Neural cell (in vitro differentiated cells): ENCODE measurements at regions not wholly inside any gene's neighbourhood (a gene's known extent, or its start where the extent isn't known, plus 50 kb on each side); places are given as distances from the start of the nearest gene placed in this dataset.

Source experiments
- H2AFZ ChIP-seq: fragments of 200-600, 300-800 bp; sonication (generic), shearing (Covaris generic); 2 replicates; pipeline ENCODE4 v1.6.0; 2014; ENCODE audit warnings: low read depth, mild to moderate bottlenecking, antibody characterized with exemption, low read length, moderate library complexity
- H3F3A ChIP-seq: fragments of 200-600 bp; shearing (Covaris generic); 2 replicates; pipeline ENCODE4 v1.6.1; 2016; ENCODE audit warnings: mild to moderate bottlenecking, moderate library complexity, mixed read lengths, antibody characterized with exemption, low read length; ENCODE audit not compliant: insufficient read depth, poor library complexity, severe bottlenecking
- H3K27ac ChIP-seq: fragments of 200-600, 300-800 bp; sonication (generic), shearing (Covaris generic); 2 replicates; pipeline ENCODE4 v1.5.1; 2014; ENCODE audit warnings: mild to moderate bottlenecking, low read length, moderate library complexity
- H3K27me3 ChIP-seq: fragments of 300-800, 200-600 bp; sonication (generic), shearing (Covaris generic); 2 replicates; pipeline ENCODE4 v1.6.0; 2014; ENCODE audit warnings: mild to moderate bottlenecking, low read depth, low read length, moderate library complexity; ENCODE audit not compliant: insufficient read depth
- H3K36me3 ChIP-seq: fragments of 300-800, 200-600 bp; sonication (generic), shearing (Covaris generic); 2 replicates; pipeline ENCODE4 v1.5.1; 2014; ENCODE audit warnings: mild to moderate bottlenecking, antibody characterized with exemption, low read length, moderate library complexity; ENCODE audit not compliant: insufficient read depth
- H3K4me2 ChIP-seq: fragments of 300-800, 200-600 bp; sonication (generic), shearing (Covaris generic); 2 replicates; pipeline ENCODE4 v1.6.0; 2014; ENCODE audit warnings: mild to moderate bottlenecking, low read length
- H3K4me3 ChIP-seq: fragments of 300-800, 200-600 bp; sonication (generic), shearing (Covaris generic); 2 replicates; pipeline ENCODE4 v1.5.1; 2014; ENCODE audit warnings: mild to moderate bottlenecking, low read length, moderate library complexity
- H3K79me2 ChIP-seq: fragments of 200-600 bp; shearing (Covaris generic); replicated peaks from 2 replicates; pipeline ENCODE4 v1.6.0; 2014; ENCODE audit warnings: mild to moderate bottlenecking, low read length, moderate library complexity; ENCODE audit not compliant: insufficient read depth
- H3K9ac ChIP-seq: fragments of 300-800, 200-600 bp; sonication (generic), shearing (Covaris generic); 2 replicates; pipeline ENCODE4 v1.6.1; 2016; ENCODE audit warnings: mild to moderate bottlenecking, low read length, mixed read lengths
- H3K9me2 ChIP-seq: fragments of 200-600 bp; shearing (Covaris generic); 2 replicates; pipeline ENCODE4 v1.6.1; 2016; ENCODE audit warnings: mild to moderate bottlenecking, low read length, mixed read lengths; ENCODE audit not compliant: insufficient read depth
- H3K9me3 ChIP-seq: fragments of 200-600, 300-800 bp; sonication (generic), shearing (Covaris generic); 2 replicates; pipeline ENCODE4 v1.6.1; 2016; ENCODE audit warnings: mild to moderate bottlenecking, mixed run types, low read length, moderate library complexity, mixed read lengths
- H4K20me1 ChIP-seq: fragments of 200-600 bp; shearing (Covaris generic); 2 replicates; pipeline ENCODE4 v1.6.1; 2016; ENCODE audit warnings: mild to moderate bottlenecking, mixed run types; ENCODE audit not compliant: insufficient read depth
- EP300 ChIP-seq: fragments of 450-650 bp; conservative IDR thresholded peaks from 2 replicates; pipeline ENCODE4 v1.6.1; 2014; ENCODE audit warnings: antibody characterized with exemption, mild to moderate bottlenecking, moderate library complexity; ENCODE audit not compliant: poor library complexity, severe bottlenecking
- EZH2 ChIP-seq: fragments of 200-600, 300-800 bp; shearing (Covaris generic), sonication (generic); IDR thresholded peaks from 2 replicates; pipeline ENCODE4 v1.6.1; 2014; ENCODE audit warnings: antibody characterized with exemption, low read length, borderline replicate concordance, mild to moderate bottlenecking; ENCODE audit not compliant: insufficient read depth, poor library complexity, severe bottlenecking
- MXI1 ChIP-seq: fragments of 450-650 bp; conservative IDR thresholded peaks from 2 replicates; pipeline ENCODE4 v1.6.1; 2014; ENCODE audit warnings: antibody characterized with exemption, mild to moderate bottlenecking; ENCODE audit not compliant: poor library complexity, severe bottlenecking
- POLR2AphosphoS5 ChIP-seq: IDR thresholded peaks from 2 replicates; pipeline ENCODE4 v1.6.1; 2012
- RAD21 ChIP-seq: fragments of 450-650 bp; conservative IDR thresholded peaks from 2 replicates; pipeline ENCODE4 v1.6.1; 2014; ENCODE audit warnings: antibody characterized with exemption, mild to moderate bottlenecking, moderate library complexity
- SMC3 ChIP-seq: fragments of 450-650 bp; conservative IDR thresholded peaks from 2 replicates; pipeline ENCODE4 v1.6.1; 2014; ENCODE audit warnings: antibody characterized with exemption, mild to moderate bottlenecking, moderate library complexity; ENCODE audit not compliant: poor library complexity
- TAF1 ChIP-seq: IDR thresholded peaks from 2 replicates; pipeline ENCODE4 v1.6.1; 2012; ENCODE audit warnings: low read depth
- TF ChIP-seq, protein P1 (sequence below): IDR thresholded peaks from 2 replicates; pipeline ENCODE4 v1.6.1; 2012; ENCODE audit warnings: borderline replicate concordance
- TF ChIP-seq, protein P2 (sequence below): fragments of 450-650 bp; IDR thresholded peaks from 2 replicates; pipeline ENCODE4 v1.5.1; 2014; ENCODE audit warnings: antibody characterized with exemption, mild to moderate bottlenecking, moderate library complexity; ENCODE audit not compliant: poor library complexity, severe bottlenecking

DNA sequence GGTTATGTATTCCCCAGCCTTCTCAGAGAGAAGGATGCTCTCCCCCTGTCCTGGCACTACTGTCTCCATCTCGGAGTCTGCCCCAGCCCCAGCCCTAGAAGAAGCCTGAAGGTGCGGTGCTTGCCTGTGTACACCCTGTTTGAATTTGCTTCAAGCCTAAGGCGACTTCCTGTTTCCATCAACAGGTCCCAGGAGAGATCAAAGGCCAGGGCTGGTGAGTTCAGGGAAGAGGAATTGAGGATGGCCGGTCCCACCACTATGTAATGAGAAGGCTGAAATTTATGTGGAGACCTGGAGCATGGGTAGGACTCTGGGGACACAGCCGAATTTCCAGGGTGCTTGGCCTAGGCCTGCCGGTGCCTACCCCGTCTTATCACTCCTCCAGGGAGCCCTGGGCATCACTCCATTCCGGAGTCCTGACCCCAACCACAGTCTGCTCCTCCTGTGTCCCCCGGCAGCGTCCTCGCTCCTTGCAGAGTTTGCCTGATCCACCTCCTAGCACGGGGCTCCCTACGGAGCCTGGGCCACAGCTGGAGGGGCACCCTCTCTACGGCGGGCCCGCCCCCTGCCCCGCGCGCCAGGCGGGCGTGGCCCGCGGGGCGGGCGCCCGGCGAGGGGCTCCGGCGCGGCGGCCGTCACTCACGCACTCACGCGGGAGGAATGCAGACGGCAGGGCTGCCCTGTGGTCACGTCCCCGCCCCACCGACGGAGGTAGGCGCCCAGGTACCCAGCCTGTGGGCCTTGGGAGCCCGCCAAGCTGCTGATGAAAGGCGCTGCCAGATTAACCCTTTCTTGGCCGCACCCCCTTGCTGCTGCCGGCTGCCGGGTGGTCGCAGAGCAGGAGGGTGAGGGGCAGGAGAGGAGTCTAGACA, 53.8 kb upstream of the TAC4 start:
- H4K20me1 ChIP-seq: no peaks in the 10 kb centered on the region
- no peaks in the 10 kb centered on the region for H3K36me3 ChIP-seq
- TF ChIP-seq EP300: no peak
- TF ChIP-seq EZH2: no peak
- H3F3A ChIP-seq: no peaks in the 10 kb centered on the region
- H3K27ac ChIP-seq: no peak overlapping the region
- H3K9me3 ChIP-seq: no peaks in the 10 kb centered on the region
- H3K27me3 ChIP-seq: peaks cover 26% of the 10 kb centered on the region
- H3K9ac ChIP-seq: no peak overlapping the region
- H3K79me2 ChIP-seq: no peaks in the 10 kb centered on the region
- H2AFZ ChIP-seq: no peak overlapping the region
- no peak overlapping the region for H3K4me2 ChIP-seq
- no peaks in the 10 kb centered on the region for H3K9me2 ChIP-seq
- no peak overlapping the region for H3K4me3 ChIP-seq

DNA sequence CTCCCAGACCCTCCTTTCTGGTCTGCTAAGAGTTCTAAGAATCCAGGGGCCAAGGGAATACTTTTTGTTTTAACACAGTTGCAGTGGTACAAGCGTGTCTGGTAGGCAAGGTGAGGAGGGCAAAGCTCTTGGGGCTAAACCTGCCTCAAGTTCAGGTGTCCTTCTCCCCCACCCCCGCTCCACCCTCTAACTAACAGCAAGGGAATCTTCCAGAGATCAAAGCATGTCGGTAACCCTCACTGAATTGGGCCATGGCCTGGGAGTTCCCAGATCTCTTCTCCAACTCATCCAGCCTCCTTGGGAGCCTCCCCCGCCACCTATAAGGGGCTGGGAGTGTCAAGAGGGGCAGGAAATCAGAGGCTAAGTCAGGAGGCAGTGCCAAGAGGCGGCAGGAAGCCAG, 55.7 kb upstream of the TAC4 start:
- Histone ChIP-seq H2AFZ (no peak overlapping the region), H3K27me3 (peaks cover 29% of the 10 kb centered on the region), H3K79me2 (no peaks in the 10 kb centered on the region), H3K9me2 (no peaks in the 10 kb centered on the region), H3K9me3 (no peaks in the 10 kb centered on the region), H3K4me2 (no peak overlapping the region), H3K27ac (no peak overlapping the region), H3K36me3 (no peaks in the 10 kb centered on the region), H4K20me1 (no peaks in the 10 kb centered on the region), H3F3A (no peaks in the 10 kb centered on the region), H3K9ac (no peak overlapping the region), H3K4me3 (no peak overlapping the region)
- TF ChIP-seq RAD21: no peak
- TF ChIP-seq EP300: no peak
- TF ChIP-seq MXI1: no peak
- no peak for TF ChIP-seq TAF1
- TF ChIP-seq EZH2: no peak

DNA sequence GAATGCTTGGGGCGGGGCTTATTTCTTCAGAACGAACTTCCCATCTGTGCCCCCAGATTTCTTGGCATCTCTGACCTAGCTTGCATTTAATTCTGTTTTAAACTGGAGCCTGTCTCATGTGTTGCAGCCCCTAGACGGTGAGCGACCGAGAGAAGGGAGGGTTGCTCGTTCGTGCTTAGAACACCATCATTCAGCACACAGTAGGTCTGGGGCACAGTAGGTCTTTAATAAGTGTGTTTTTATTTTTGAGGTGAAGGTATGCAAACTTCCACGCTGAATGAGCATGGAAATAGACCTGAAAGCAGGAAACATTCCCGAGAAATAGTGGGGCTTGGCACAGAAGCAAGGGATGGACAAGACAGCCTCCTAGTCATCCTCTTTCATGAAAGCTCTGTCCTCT, 57.0 kb upstream of the TAC4 start:
- Histone ChIP-seq H3F3A (no peaks in the 10 kb centered on the region), H3K36me3 (no peaks in the 10 kb centered on the region), H3K79me2 (no peaks in the 10 kb centered on the region), H3K4me2 (no peak overlapping the region), H3K9me2 (no peaks in the 10 kb centered on the region), H3K9ac (no peak overlapping the region), H4K20me1 (no peaks in the 10 kb centered on the region), H2AFZ (no peak overlapping the region), H3K4me3 (no peak overlapping the region), H3K9me3 (no peaks in the 10 kb centered on the region), H3K27me3 (peaks cover 42% of the 10 kb centered on the region), H3K27ac (no peak overlapping the region)
- no peak for TF ChIP-seq SMC3
- no peak for TF ChIP-seq MXI1
- TF ChIP-seq, protein P1, sequence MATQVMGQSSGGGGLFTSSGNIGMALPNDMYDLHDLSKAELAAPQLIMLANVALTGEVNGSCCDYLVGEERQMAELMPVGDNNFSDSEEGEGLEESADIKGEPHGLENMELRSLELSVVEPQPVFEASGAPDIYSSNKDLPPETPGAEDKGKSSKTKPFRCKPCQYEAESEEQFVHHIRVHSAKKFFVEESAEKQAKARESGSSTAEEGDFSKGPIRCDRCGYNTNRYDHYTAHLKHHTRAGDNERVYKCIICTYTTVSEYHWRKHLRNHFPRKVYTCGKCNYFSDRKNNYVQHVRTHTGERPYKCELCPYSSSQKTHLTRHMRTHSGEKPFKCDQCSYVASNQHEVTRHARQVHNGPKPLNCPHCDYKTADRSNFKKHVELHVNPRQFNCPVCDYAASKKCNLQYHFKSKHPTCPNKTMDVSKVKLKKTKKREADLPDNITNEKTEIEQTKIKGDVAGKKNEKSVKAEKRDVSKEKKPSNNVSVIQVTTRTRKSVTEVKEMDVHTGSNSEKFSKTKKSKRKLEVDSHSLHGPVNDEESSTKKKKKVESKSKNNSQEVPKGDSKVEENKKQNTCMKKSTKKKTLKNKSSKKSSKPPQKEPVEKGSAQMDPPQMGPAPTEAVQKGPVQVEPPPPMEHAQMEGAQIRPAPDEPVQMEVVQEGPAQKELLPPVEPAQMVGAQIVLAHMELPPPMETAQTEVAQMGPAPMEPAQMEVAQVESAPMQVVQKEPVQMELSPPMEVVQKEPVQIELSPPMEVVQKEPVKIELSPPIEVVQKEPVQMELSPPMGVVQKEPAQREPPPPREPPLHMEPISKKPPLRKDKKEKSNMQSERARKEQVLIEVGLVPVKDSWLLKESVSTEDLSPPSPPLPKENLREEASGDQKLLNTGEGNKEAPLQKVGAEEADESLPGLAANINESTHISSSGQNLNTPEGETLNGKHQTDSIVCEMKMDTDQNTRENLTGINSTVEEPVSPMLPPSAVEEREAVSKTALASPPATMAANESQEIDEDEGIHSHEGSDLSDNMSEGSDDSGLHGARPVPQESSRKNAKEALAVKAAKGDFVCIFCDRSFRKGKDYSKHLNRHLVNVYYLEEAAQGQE: no peak
- TF ChIP-seq EZH2: no peak
- TF ChIP-seq RAD21: no peak
- TF ChIP-seq TAF1: no peak
- TF ChIP-seq, protein P2, sequence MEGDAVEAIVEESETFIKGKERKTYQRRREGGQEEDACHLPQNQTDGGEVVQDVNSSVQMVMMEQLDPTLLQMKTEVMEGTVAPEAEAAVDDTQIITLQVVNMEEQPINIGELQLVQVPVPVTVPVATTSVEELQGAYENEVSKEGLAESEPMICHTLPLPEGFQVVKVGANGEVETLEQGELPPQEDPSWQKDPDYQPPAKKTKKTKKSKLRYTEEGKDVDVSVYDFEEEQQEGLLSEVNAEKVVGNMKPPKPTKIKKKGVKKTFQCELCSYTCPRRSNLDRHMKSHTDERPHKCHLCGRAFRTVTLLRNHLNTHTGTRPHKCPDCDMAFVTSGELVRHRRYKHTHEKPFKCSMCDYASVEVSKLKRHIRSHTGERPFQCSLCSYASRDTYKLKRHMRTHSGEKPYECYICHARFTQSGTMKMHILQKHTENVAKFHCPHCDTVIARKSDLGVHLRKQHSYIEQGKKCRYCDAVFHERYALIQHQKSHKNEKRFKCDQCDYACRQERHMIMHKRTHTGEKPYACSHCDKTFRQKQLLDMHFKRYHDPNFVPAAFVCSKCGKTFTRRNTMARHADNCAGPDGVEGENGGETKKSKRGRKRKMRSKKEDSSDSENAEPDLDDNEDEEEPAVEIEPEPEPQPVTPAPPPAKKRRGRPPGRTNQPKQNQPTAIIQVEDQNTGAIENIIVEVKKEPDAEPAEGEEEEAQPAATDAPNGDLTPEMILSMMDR: no peak
- no peak for TF ChIP-seq POLR2AphosphoS5
- TF ChIP-seq EP300: no peak
